Large intestine (tissue), 3 donors: ENCODE measurements at regions not wholly inside any gene's neighbourhood (a gene's known extent, or its start where the extent isn't known, plus 50 kb on each side); places are given as distances from the start of the nearest gene placed in this dataset.

Experiments used
- DNase-seq, 2 donors: peaks; one replicate each; pipeline versions ENCODE4 v3.0.0 to v3.0.0-alpha.2; 2013
- H3K27ac ChIP-seq: one replicate; pipeline ENCODE4 v1.5.1; 2013; ENCODE audit warnings: low read length
- H3K27me3 ChIP-seq: 2 replicates; pipeline ENCODE4 v1.6.1; 2013; ENCODE audit warnings: low read length; ENCODE audit not compliant: control insufficient read depth, insufficient read depth
- H3K36me3 ChIP-seq: 2 replicates; pipeline ENCODE4 v1.6.1; 2013; ENCODE audit warnings: low read length; ENCODE audit not compliant: control insufficient read depth, insufficient read depth
- H3K4me1 ChIP-seq: one replicate; pipeline ENCODE4 v1.6.1; 2013; ENCODE audit warnings: low read length; ENCODE audit not compliant: control insufficient read depth, insufficient read depth
- H3K4me3 ChIP-seq: one replicate; pipeline ENCODE4 v1.5.1; 2013; ENCODE audit warnings: low read length
- H3K9me3 ChIP-seq: one replicate; pipeline ENCODE4 v1.6.1; 2013; ENCODE audit warnings: mild to moderate bottlenecking, low read depth, low read length, moderate library complexity; ENCODE audit not compliant: control insufficient read depth
- WGBS: methylation state at CpG from one replicate; pipeline ENCODE4 v1.1.5; 2013; ENCODE audit warnings: low lambda C conversion rate; ENCODE audit not compliant: insufficient coverage; 5-methylcytosine and 5-hydroxymethylcytosine counted together

DNA sequence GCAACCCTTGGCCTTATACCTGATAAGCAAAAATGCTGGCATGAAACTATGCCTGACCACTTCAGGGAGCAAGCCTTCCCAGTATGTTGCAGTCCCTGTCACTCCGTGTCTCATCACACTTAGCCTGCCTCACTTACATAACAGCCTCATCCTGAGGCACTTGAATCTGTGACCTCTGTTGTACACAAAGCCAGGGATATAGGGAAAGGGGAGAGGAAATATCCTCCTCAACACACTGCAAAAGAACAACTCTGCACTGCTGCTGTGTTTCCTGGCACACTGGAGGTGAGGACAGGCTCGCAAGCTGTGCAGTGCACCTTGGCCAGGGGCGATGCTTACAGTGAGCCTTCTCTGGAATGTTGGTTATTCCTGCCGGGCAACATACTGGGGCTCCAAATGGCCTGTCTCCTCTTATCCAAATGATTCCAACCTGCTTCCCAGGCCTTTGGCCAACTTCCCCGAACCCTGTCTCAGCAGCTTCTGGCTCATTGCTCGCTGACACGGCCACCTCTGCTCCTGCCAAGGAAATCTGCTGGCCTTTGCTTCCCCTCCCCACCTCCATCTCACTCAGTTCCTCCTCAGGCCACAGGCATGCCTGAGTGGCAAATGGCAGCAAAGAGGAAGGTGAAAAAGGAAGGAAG lies 109.2 kb downstream of the CD47 start:
- peak in 1 of 2 donors; percentile 75 for DNase-seq
- no CpG with 5 or more reads among the region's 7 CpGs for WGBS
- peak overlapping the region; percentile 72 for H3K27ac ChIP-seq

DNA sequence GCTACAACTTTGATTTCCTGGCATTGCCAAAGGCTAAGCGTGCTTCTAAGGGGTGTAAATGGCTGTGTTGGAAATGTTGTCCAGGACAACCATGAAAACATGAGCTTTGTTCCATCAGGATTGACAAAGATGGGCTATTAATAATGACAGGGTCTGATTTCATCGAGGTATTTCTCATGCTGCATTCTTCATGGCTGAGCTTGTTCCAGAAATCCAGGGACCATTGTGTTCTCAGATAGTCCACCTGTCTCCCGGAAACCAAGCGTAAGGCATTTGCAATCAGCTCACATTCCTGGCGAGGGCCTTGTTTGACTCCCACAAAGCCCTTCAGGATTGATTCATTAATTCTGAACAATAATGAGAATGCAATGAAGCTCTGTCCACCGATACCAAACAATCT lies 111.3 kb downstream of the CD47 start:
- no peaks in the 10 kb centered on the region for H3K27me3 ChIP-seq
- DNase-seq: no peak
- no peak overlapping the region for H3K27ac ChIP-seq
- H3K4me1 ChIP-seq: peaks cover 26% of the 10 kb centered on the region
- H3K36me3 ChIP-seq: no peaks in the 10 kb centered on the region
- H3K4me3 ChIP-seq: no peak overlapping the region
- no CpG with 5 or more reads among the region's 6 CpGs for WGBS
- H3K9me3 ChIP-seq: no peaks in the 10 kb centered on the region

More for the DNA sequence above, 109.2 kb downstream of the CD47 start:
- peaks cover 26% of the 10 kb centered on the region for H3K4me1 ChIP-seq
- H3K27me3 ChIP-seq: no peaks in the 10 kb centered on the region
- no peaks in the 10 kb centered on the region for H3K9me3 ChIP-seq
- H3K4me3 ChIP-seq: no peak overlapping the region
- H3K36me3 ChIP-seq: no peaks in the 10 kb centered on the region

DNA sequence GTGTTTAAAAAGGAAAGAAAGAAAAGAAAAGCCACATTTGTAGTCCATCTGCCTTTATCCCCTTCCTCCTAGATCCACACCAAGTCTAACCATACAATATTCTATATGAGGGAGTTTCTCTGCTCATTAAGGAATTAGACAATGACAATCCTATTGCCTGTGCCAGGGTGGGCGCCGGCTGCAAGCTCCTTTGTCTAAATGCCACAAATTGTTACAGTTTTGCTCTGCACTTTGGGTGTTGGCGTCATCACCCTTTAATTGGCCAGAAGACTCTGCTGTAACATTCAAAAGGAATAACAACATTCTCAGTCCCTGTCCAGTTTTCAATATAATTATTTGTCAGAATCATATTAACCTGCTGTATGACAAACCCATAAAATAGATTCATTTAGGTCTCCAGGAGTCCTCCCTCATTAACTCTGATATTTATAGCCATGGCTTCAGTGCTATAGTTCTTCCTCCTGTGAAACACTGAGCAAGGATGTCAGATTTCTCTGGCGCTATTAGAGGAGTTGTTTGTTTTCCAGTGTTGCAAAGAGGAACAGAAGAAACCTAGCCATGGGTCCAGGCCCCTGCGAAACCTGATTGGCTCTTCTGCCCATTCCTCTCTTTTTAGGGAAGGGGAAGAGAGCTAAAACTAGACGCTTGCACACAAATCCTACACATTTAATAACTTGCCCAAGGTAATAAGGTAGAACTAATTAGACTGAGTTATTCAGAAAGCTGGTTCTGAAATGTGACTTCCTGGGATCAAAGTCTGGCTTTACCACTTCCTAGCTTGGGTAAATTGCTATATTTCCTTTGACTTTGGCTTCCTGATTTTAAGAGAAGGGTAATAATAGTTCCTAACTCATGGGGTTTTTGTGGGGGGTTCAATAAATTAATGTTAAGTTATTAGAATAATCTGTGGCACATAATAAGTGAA lies 112.4 kb downstream of the CD47 start:
- Histone ChIP-seq H3K27ac (peak overlapping the region; percentile 63), H3K36me3 (no peaks in the 10 kb centered on the region), H3K4me1 (peaks cover 26% of the 10 kb centered on the region), H3K27me3 (no peaks in the 10 kb centered on the region), H3K4me3 (no peak overlapping the region), H3K9me3 (no peaks in the 10 kb centered on the region)
- WGBS: no CpG with 5 or more reads among the region's 6 CpGs
- DNase-seq: peak; percentile 44 to 83

DNA sequence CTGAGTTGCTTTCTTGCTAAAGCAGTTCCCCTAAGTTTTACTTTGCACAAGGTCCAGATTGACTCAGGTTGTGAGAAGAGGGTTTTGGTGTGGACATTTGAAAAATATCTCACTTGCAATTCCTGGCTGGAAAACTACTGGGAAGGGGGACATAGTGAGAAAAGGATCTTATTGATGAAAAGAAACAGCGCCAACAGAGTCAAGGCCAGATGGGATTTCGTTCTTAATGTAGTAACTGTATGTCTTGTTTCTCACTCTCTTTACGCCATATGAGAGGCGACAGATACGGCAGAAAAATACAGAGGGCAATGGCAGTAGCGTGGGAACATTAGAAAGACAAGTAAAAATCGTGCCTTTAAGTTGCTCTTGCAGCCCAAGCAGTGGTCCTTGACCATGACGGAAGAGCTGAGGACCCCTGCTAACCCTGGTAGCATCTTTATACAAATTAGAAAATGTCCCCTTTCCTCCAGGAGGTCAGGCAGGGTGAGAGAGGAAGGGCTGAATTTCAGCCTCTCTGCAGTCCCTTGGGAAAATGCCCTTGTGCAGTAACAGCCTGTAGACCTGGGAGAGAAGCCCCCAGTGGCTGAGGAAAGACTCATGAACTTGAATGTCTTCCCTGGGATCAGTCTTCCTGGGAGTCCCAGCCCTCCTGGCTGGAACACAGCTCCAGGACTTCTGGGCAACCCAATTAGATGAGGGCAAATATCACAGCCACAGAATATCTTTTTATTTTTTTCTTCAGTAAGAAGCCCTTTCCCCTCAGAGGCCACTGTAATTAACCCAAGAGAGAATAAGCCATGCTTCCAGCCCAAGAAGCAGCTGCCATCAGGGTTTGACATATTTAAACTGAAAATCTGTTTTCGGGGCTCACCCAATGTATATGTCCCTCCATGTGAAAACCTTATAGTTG lies 113.4 kb downstream of the CD47 start:
- H3K9me3 ChIP-seq: no peaks in the 10 kb centered on the region
- no peaks in the 10 kb centered on the region for H3K27me3 ChIP-seq
- H3K4me1 ChIP-seq: peaks cover 26% of the 10 kb centered on the region
- 100% methylated on average over 2 of the region's 9 CpGs for WGBS
- no peak overlapping the region for H3K27ac ChIP-seq
- no peaks in the 10 kb centered on the region for H3K36me3 ChIP-seq
- no peak overlapping the region for H3K4me3 ChIP-seq
- no peak for DNase-seq

DNA sequence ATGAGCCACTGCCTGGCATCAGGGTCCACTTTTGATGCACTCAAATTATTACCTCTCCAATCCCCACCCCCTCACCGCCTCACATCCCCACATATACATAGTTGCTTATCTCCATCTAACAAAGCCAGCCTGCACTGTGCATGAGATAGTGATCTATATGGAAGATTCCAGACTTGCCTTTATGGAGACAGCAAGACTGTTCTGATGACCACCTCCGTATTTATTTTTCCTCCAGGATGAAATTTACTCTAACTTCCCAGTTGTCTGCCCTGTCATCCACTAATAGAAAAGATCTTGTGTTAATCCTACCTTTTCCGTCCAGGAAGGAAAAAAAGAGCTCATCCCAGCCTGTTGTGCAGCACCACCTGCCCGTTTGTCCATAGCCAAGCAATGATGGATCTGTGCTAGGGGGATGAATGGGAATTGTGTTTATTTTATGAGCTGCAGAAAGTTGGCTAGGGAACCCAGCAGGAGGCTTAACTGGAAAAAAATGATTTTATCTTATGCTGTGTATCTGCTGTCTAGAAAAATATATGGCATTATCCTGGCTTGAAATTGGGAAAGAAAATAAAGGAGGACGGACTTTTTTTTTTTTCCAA lies 114.5 kb downstream of the CD47 start:
- WGBS: 88% methylated on average over 4 of the region's 5 CpGs
- H3K36me3 ChIP-seq: no peaks in the 10 kb centered on the region
- H3K4me1 ChIP-seq: peaks cover 18% of the 10 kb centered on the region
- no peaks in the 10 kb centered on the region for H3K27me3 ChIP-seq
- H3K4me3 ChIP-seq: no peak overlapping the region
- DNase-seq: no peak
- H3K9me3 ChIP-seq: no peaks in the 10 kb centered on the region
- no peak overlapping the region for H3K27ac ChIP-seq

DNA sequence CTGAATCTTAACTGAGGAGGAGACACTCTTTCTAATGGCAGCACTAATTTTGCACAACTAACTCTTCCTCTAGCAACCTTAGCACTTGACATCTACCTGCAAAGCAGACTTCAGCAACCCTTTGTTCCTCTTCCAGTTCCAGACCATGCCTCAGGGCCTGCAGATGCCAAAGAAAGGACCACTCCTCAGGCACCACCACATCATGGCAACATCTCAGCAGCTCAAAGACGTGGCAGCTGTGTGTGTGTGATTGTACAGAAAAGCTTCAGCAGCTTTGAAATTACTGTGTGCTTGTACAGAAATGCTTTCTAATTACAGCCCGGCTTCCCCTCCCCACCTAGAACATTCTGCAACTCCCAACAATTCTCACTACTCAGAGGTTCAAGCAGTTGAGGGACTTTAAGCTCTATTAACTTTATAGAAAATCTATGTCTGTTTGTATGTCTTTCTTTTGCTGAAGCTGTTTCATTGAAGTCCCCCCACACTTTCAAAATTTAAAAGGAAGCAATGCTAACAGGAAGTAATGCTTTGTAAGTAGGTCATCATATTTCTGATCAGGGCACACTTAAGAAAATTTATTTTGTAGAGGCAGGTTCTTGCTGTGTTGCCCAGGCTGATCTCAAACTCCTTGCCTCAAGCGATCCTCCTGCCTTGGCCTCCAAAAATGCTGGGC lies 115.2 kb downstream of the CD47 start:
- Histone ChIP-seq H3K4me3 (no peak overlapping the region), H3K4me1 (peaks cover 17% of the 10 kb centered on the region), H3K27me3 (no peaks in the 10 kb centered on the region), H3K9me3 (no peaks in the 10 kb centered on the region), H3K36me3 (no peaks in the 10 kb centered on the region), H3K27ac (no peak overlapping the region)
- WGBS: no CpG with 5 or more reads among the region's 3 CpGs
- DNase-seq: no peak

DNA sequence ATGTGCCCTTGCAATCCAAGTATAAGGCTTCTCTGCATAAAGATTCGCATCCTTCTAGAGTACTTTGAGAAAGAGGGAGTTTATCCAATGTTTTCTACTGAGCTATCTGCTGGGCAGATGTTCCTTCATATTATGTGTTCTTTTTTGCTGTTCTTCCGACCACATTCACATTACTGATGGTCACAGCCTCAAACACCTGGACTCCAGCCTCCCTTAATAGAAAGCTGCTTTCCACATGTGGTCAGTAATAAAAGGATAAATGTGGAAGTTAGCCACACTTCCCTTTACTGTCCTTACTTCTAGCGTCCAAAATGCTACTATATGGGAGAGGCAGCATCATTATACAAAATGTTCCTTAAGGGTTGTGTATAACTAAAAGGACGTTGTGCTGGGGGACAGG lies 116.9 kb downstream of the CD47 start:
- Histone ChIP-seq H3K4me3 (no peak overlapping the region), H3K27me3 (no peaks in the 10 kb centered on the region), H3K27ac (no peak overlapping the region), H3K4me1 (peaks cover 17% of the 10 kb centered on the region), H3K9me3 (no peaks in the 10 kb centered on the region), H3K36me3 (no peaks in the 10 kb centered on the region)
- DNase-seq: no peak
- WGBS: 90% methylated on average over 2 of the region's 4 CpGs

DNA sequence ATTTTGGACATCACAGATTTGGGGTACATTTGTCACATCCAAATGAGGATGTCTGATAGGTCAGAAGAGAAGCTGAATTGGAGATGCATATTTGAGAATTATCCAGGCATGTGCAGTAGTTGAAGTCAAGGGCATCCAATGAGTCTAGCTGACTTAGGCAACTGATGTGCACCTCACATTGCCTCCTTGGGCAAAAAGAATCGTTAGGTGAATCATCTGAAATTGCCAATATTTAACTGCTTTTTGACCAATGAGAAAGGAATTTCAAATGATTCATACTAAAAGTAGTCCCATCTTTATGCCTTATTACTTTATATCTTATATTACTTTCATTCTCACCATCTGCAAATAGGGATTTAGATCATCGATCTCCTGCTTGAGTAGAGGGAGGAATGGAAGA lies 117.7 kb downstream of the CD47 start:
- no peak for DNase-seq
- Histone ChIP-seq H3K36me3 (no peaks in the 10 kb centered on the region), H3K9me3 (no peaks in the 10 kb centered on the region), H3K27ac (no peak overlapping the region), H3K4me1 (peaks cover 9% of the 10 kb centered on the region), H3K4me3 (no peak overlapping the region), H3K27me3 (no peaks in the 10 kb centered on the region)
- 100% methylated on average over 1 of the region's 2 CpGs for WGBS

DNA sequence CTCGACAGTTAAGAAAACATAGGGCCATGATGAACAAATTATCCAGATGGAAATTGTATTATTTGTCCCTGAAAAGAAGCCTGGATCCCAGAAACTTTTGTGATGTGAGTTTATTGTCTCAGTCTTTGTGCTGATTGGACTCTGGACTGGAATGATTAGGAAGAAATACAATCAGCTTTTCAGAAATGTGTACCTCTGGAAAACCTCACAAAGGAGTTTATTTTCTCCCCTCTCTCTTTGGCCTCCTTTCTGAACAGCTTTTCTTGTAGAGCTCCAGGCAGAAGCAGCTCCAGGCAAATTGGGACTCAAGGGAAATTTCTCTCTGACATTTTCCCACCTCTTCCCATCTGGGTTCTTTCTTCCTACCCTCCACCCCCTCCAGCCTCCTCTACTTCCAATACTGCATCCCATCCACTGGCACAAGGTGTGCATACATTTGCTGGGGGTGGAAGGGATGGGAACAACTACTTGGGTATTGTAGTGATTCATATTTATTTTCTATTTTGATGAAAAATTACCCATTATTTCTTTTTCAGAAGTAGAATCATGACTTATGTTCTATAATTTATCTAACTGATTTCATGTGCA lies 119.7 kb downstream of the CD47 start:
- WGBS: no CpG with 5 or more reads among the region's 1 CpG
- peak in 1 of 2 donors; percentile 24 for DNase-seq
- H3K4me1 ChIP-seq: peaks cover 7% of the 10 kb centered on the region
- no peaks in the 10 kb centered on the region for H3K27me3 ChIP-seq
- no peaks in the 10 kb centered on the region for H3K36me3 ChIP-seq
- H3K9me3 ChIP-seq: no peaks in the 10 kb centered on the region
- no peak overlapping the region for H3K4me3 ChIP-seq
- H3K27ac ChIP-seq: no peak overlapping the region
